ENCODE measurements at regions not wholly inside any gene's neighbourhood (a gene's known extent, or its start where the extent isn't known, plus 50 kb on each side); places are given as distances from the start of the nearest gene placed in this dataset.

DNA sequence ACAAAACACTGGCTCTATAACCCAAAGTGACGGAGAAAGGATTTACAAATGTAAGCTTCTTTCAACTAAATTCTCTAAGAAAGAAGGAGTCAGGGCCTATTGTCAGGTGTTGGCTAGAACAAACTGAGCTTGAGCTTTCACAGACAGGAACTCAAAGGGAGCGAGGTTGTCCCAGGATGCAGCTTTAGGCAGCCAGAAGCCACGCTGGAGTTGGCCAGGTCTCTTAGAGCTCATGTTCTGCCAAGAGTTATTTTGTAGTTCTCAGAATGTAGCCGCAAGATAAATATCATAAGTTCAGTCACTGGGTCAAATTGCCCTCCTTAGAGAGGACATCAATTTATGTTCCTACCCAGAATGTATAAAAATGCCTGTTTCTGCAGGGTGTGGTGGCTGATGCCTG, 54.1 kb upstream of the GREB1L start:
- Histone ChIP-seq H3K4me2 (ENCODE audit: insufficient read depth, insufficient read length, low read length) (no peak overlapping the region), H3K4ac (ENCODE audit: low read depth, low read length) (no peak overlapping the region), H3K9me3 (ENCODE audit: control insufficient read depth, low read depth, low read length) (no peaks in the 10 kb centered on the region), H2AFZ (ENCODE audit: low read length) (no peak overlapping the region), H3K27me3 (ENCODE audit: insufficient read depth, low read length) (no peaks in the 10 kb centered on the region), H3K79me1 (ENCODE audit: insufficient read depth, low read depth, low read length, poor library complexity, severe bottlenecking) (no peaks in the 10 kb centered on the region), H3K27ac (ENCODE audit: insufficient read length, low read depth, low read length) (no peak overlapping the region), H3K23me2 (ENCODE audit: insufficient read length, low read depth, low read length, poor library complexity, severe bottlenecking) (no peaks in the 10 kb centered on the region), H3K18ac (ENCODE audit: insufficient read length, low read depth, low read length) (no peak overlapping the region), H2AK5ac (ENCODE audit: insufficient read length, low read length) (no peak overlapping the region), H4K20me1 (ENCODE audit: control insufficient read depth, insufficient read depth, insufficient read length) (no peaks in the 10 kb centered on the region), H3K79me2 (ENCODE audit: insufficient read depth, low read length) (no peaks in the 10 kb centered on the region), H2BK12ac (ENCODE audit: insufficient read length, low read depth, low read length) (no peak overlapping the region), H3K9ac (ENCODE audit: extremely low read depth, insufficient read length, low read length) (no peak overlapping the region), H2BK20ac (ENCODE audit: low read depth, low read length, poor library complexity, severe bottlenecking) (no peak overlapping the region), H4K8ac (replicated peaks; ENCODE audit: insufficient read length, low read depth, low read length) (no peak overlapping the region), H3K14ac (ENCODE audit: insufficient read depth, low read length) (no peak overlapping the region), H2BK15ac (ENCODE audit: low read depth, low read length) (no peak overlapping the region), H4K5ac (ENCODE audit: insufficient read length, low read depth, low read length) (no peak overlapping the region), H3K4me1 (ENCODE audit: insufficient read depth, low read length) (no peaks in the 10 kb centered on the region), H3K23ac (ENCODE audit: insufficient read length, low read depth, low read length) (no peak overlapping the region), H2BK5ac (ENCODE audit: insufficient read length, low read length) (no peak overlapping the region), H3T11ph (ENCODE audit: low read length) (no peak overlapping the region), H3K56ac (ENCODE audit: insufficient read length, low read depth, low read length) (no peak overlapping the region), H4K91ac (ENCODE audit: insufficient read length, low read depth, low read length) (no peak overlapping the region), H2BK120ac (ENCODE audit: low read depth, low read length, poor library complexity, severe bottlenecking) (no peak overlapping the region)
- TF ChIP-seq CTCF (conservative IDR thresholded peaks at IDR 0.05), result no peak
- no CpG with 5 or more reads among the region's 4 CpGs for WGBS (ENCODE audit: extremely low coverage, insufficient read length, low lambda C conversion rate)
- no peaks in the 10 kb centered on the region for H3K4me1 Mint-ChIP-seq
- H3K27me3 Mint-ChIP-seq (ENCODE audit: low read depth), result no peaks in the 10 kb centered on the region; the same call in none of the 2 replicates
- no peak overlapping the region for H3K27ac Mint-ChIP-seq
- no peaks in the 10 kb centered on the region for H3K36me3 Mint-ChIP-seq (ENCODE audit: insufficient read depth in 1 of 3, low read depth in 3 of 3)
- no peak for DNase-seq
- H3K9me3 Mint-ChIP-seq, result no peaks in the 10 kb centered on the region; a peak in 1 of 5 replicates
- H3K4me3 Mint-ChIP-seq, result no peak overlapping the region

All from H9 (cell line).